Liver (tissue), 8 donors: ENCODE measurements at regions not wholly inside any gene's neighbourhood (a gene's known extent, or its start where the extent isn't known, plus 50 kb on each side); places are given as distances from the start of the nearest gene placed in this dataset.
A peak's percentile ranks its signal among the peaks of the same experiment; 100 is the strongest.

ENCODE experiments used
- DNase-seq: peaks from one replicate; pipeline ENCODE4 v3.0.0-alpha.2; 2017; ENCODE audit warnings: low spot score
- H3K27ac ChIP-seq, 2 donors: one replicate each; pipeline ENCODE4 v1.7.0; 2013; ENCODE audit warnings: inconsistent platforms in 2 of 2, low read length in 2 of 2, control low read depth in 1 of 2, low read depth in 1 of 2, mild to moderate bottlenecking in 1 of 2
- H3K27me3 ChIP-seq, 4 donors: one replicate each; pipeline versions ENCODE4 v1.6.1 to v1.7.0; 2013; ENCODE audit warnings: low read length in 3 of 4, inconsistent platforms in 1 of 4, mild to moderate bottlenecking in 1 of 4, moderate library complexity in 1 of 4; ENCODE audit not compliant: control insufficient read depth in 4 of 4, insufficient read depth in 4 of 4
- H3K36me3 ChIP-seq, 4 donors: one replicate each; pipeline versions ENCODE4 v1.6.1 to v1.7.0; 2013; ENCODE audit warnings: low read length in 3 of 4, mild to moderate bottlenecking in 3 of 4, low read depth in 1 of 4, moderate library complexity in 1 of 4; ENCODE audit not compliant: control insufficient read depth in 4 of 4, insufficient read depth in 3 of 4
- H3K4me1 ChIP-seq, 4 donors: one replicate each; pipeline versions ENCODE4 v1.6.1 to v1.7.0; 2013; ENCODE audit warnings: low read length in 3 of 4, mild to moderate bottlenecking in 3 of 4, moderate library complexity in 1 of 4; ENCODE audit not compliant: control insufficient read depth in 4 of 4, insufficient read depth in 4 of 4
- H3K4me3 ChIP-seq, 3 donors: one replicate each; pipeline versions ENCODE4 v1.6.1 to v1.7.0; 2013; ENCODE audit warnings: low read length in 3 of 3, control low read depth in 1 of 3, low read depth in 1 of 3, mild to moderate bottlenecking in 1 of 3
- H3K9ac ChIP-seq, 2 donors: one replicate each; pipeline ENCODE4 v1.7.0; 2013; ENCODE audit warnings: low read length in 2 of 2, mild to moderate bottlenecking in 2 of 2, moderate library complexity in 2 of 2, control low read depth in 1 of 2, low read depth in 1 of 2
- H3K9me3 ChIP-seq, 4 donors: one replicate each; pipeline versions ENCODE4 v1.6.1 to v1.7.0; 2013; ENCODE audit warnings: low read length in 3 of 4; ENCODE audit not compliant: control insufficient read depth in 4 of 4
- CTCF ChIP-seq: fragments of 150-350 bp; IDR thresholded peaks from 2 replicates; pipeline ENCODE4 v1.5.1; 2017; ENCODE audit warnings: improper control_type of control experiment, low read depth, low read length; ENCODE audit not compliant: missing input control
- FOXA1 ChIP-seq: IDR thresholded peaks from 2 replicates; pipeline ENCODE4 v1.6.1; 2016; ENCODE audit warnings: antibody characterized with exemption
- FOXA2 ChIP-seq: IDR thresholded peaks from 2 replicates; pipeline ENCODE4 v1.6.1; 2016; ENCODE audit warnings: antibody characterized with exemption
- HNF4A ChIP-seq, 2 donors: conservative IDR thresholded peaks; 2 replicates each; pipeline ENCODE4 v1.6.1; 2016; ENCODE audit warnings: antibody characterized with exemption in 2 of 2, mild to moderate bottlenecking in 2 of 2
- HNF4G ChIP-seq: IDR thresholded peaks from 2 replicates; pipeline ENCODE4 v1.6.1; 2016; ENCODE audit warnings: antibody characterized with exemption
- MAX ChIP-seq: IDR thresholded peaks from 2 replicates; pipeline ENCODE4 v1.6.1; 2016; ENCODE audit warnings: antibody characterized with exemption
- NR2F2 ChIP-seq: IDR thresholded peaks from 2 replicates; pipeline ENCODE4 v1.6.1; 2016; ENCODE audit warnings: antibody characterized with exemption
- RAD21 ChIP-seq, 2 donors: IDR thresholded peaks; 2 replicates each; pipeline ENCODE4 v1.6.1; 2016; ENCODE audit warnings: antibody characterized with exemption in 2 of 2, mild to moderate bottlenecking in 2 of 2
- REST ChIP-seq: IDR thresholded peaks from 2 replicates; pipeline ENCODE4 v1.6.1; 2016; ENCODE audit warnings: antibody characterized with exemption, mild to moderate bottlenecking
- RXRA ChIP-seq, 2 donors: IDR thresholded peaks; 2 replicates each; pipeline ENCODE4 v1.6.1; 2017 to 2018; ENCODE audit warnings: antibody characterized with exemption in 2 of 2, mild to moderate bottlenecking in 1 of 2
- SP1 ChIP-seq: IDR thresholded peaks from 2 replicates; pipeline ENCODE4 v1.6.1; 2018; ENCODE audit warnings: antibody characterized with exemption, mild to moderate bottlenecking
- TAF1 ChIP-seq: conservative IDR thresholded peaks from 2 replicates; pipeline ENCODE4 v1.6.1; 2016; ENCODE audit warnings: antibody characterized with exemption, mild to moderate bottlenecking
- YY1 ChIP-seq: IDR thresholded peaks from 2 replicates; pipeline ENCODE4 v1.6.1; 2016; ENCODE audit warnings: antibody characterized with exemption, mild to moderate bottlenecking
- ZBTB33 ChIP-seq: IDR thresholded peaks from 2 replicates; pipeline ENCODE4 v1.6.1; 2016; ENCODE audit warnings: antibody characterized with exemption
- WGBS: extraction: QIAGEN DNeasy Blood & Tissue Kit; methylation state at CpG from one replicate; pipeline ENCODE4 v1.1.7; 2013; 5-methylcytosine and 5-hydroxymethylcytosine counted together
- donor health status: healthy.
- donor health status: healthy.
- donor health status: healthy.
- donor health status: healthy.
- donor health status: healthy.

GRCh38 chrX:96455078-96455477 is 229.6 kb upstream of the DIAPH2 start:
- DNase-seq, result no peak
- Histone ChIP-seq H3K9me3 (peaks cover 0 to 3% (median 0%) of the 10 kb centered on the region in 4 donors), H3K36me3 (no peaks in the 10 kb centered on the region), H3K27me3 (no peaks in the 10 kb centered on the region), H3K9ac (no peak overlapping the region), H3K4me3 (no peak overlapping the region), H3K4me1 (peaks cover 0 to 4% (median 2%) of the 10 kb centered on the region in 4 donors), H3K27ac (no peak overlapping the region)
- TF ChIP-seq RAD21 (IDR thresholded peaks at IDR 0.05), result no peak
- TF ChIP-seq MAX, result no peak
- no peak for TF ChIP-seq CTCF
- no peak for TF ChIP-seq REST
- TF ChIP-seq FOXA1, result no peak
- no peak for TF ChIP-seq HNF4G
- 92% methylated on average over 3 of the region's 3 CpGs for WGBS

- H3K4me3 ChIP-seq, result no peak overlapping the region
- 64% methylated on average over 15 of the region's 16 CpGs for WGBS
- no peak for TF ChIP-seq TAF1
- TF ChIP-seq YY1, result no peak
- no peak for TF ChIP-seq MAX
- peak in 1 of 2 donors; percentile 14 for TF ChIP-seq RXRA (IDR thresholded peaks at IDR 0.05)
- TF ChIP-seq RAD21 (IDR thresholded peaks at IDR 0.05), result no peak
- peak; percentile 32 to 54 for TF ChIP-seq HNF4A (conservative IDR thresholded peaks at IDR 0.05)
- TF ChIP-seq REST, result no peak
- TF ChIP-seq FOXA1, result no peak
- no peak for TF ChIP-seq ZBTB33
- TF ChIP-seq SP1, result peak; percentile 65
- TF ChIP-seq NR2F2, result no peak
- no peak for TF ChIP-seq FOXA2
- no peaks in the 10 kb centered on the region for H3K4me1 ChIP-seq
- no peaks in the 10 kb centered on the region for H3K36me3 ChIP-seq
- no peak for DNase-seq
- no peak overlapping the region for H3K9ac ChIP-seq
- H3K27me3 ChIP-seq, result peaks cover 0 to 3% (median 0%) of the 10 kb centered on the region in 4 donors
- H3K27ac ChIP-seq, result peak overlapping the region; percentile 28 to 54
- H3K9me3 ChIP-seq, result no peaks in the 10 kb centered on the region
Measured at GRCh38 chrX:96464880-96465558, 219.6 kb upstream of the DIAPH2 start.
